Stimulated activated CD4-positive, alpha-beta T cell treated with anti-CD3 and anti-CD28 coated beads, Interleukin-1b, Interleukin-23, amount 100 ng/mL, for 24 hours (primary cell): ENCODE measurements at regions not wholly inside any gene's neighbourhood (a gene's known extent, or its start where the extent isn't known, plus 50 kb on each side); places are given as distances from the start of the nearest gene placed in this dataset.
"Not testable (repeated sequence)": the region's sequence is repeated elsewhere in the genome, so short reads cannot be mapped to it uniquely, and the experiment has no call there.

Source experiments
- DNase-seq, 4 experiments: peaks; one replicate each; pipeline ENCODE4 v3.0.0-alpha.2; 2020; ENCODE audit warnings: low read depth in 4 of 4, low spot score in 1 of 4

DNA sequence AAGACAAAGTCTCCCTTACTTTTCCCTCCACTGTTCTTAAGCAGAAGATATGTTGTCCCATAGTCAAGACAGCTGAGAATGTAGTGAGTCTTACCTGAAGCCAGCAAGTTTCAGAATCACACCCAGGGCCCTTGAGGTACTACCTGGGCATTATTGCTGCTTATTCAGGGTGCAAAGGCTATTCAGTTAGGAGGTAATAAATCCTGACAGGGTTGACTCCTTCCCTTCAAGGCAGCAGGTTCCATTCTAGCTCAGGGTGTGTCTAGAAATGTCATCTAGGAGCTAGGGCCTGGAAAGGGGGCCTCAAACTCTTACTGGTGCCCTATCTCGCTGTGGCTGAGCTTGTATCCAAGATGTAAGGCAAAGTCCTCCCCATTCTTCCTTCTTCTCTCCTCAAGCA lies 259.0 kb downstream of the FAT4 start:
- DNase-seq = no peak

- no peak for DNase-seq
Observed at GRCh38 chr4:125582302-125582701, 267.5 kb downstream of the FAT4 start.

DNA sequence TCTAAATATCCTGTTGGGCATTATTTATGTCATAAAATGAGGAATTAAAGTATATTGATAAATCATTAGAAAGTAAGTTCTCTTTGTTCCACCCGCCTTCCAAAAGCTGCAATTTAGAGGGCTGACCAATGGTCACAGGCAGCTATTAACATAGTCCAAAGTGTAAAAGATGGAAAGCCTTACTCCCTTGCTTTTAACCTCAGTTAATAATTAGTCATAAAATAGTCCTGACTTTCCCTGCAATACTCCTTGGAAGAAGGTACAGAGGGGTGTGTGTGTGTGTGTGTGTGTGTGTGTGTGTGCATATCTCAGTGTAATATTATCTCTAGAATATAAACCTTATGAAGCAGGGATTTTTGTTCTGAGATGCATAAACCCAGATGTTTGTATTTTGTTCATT lies 275.4 kb downstream of the FAT4 start:
- DNase-seq = no peak

GRCh38 chr4:125591290-125591689 lies 276.5 kb downstream of the FAT4 start:
- no peak for DNase-seq

GRCh38 chr4:125594056-125594602 lies 279.4 kb downstream of the FAT4 start:
- no peak for DNase-seq

GRCh38 chr4:125605926-125606325 lies 291.2 kb downstream of the FAT4 start:
- DNase-seq = not testable (repeated sequence)

DNA sequence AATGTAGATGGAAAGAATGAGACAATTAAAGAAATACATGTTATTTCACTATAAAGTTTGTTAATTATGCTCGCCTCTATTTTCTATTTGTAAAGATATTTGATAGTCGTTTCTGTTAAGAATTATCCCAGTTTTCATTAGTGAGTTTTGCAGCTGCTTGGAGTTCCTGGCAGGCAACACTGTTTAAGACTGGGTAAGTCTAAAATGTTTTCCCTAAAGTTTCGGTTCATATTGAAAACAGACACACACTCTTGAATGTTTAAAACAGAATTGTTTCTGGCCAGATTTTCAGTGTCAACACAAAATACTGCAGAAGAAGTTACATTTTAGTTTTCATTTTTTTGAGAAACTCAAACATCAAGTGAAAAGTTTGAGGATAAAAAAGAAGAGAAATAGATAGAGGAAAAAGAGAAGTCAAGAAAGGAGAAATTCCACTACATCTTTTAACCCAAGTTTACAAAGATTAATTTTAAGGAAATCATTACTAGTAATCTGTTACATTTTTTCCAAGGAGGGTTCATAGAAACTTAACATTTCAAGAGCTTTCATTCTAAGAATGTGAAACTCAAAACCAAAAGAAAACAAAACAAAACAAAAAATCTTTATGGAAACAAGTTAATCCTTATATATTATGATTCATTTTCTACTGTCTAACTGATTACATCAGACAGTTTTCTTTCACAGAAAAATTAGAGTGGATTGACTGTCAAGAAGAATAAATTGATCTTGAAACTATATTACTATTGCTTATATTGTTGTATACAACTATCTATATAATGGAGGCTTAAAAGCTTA lies 305.5 kb downstream of the FAT4 start:
- no peak for DNase-seq

DNA sequence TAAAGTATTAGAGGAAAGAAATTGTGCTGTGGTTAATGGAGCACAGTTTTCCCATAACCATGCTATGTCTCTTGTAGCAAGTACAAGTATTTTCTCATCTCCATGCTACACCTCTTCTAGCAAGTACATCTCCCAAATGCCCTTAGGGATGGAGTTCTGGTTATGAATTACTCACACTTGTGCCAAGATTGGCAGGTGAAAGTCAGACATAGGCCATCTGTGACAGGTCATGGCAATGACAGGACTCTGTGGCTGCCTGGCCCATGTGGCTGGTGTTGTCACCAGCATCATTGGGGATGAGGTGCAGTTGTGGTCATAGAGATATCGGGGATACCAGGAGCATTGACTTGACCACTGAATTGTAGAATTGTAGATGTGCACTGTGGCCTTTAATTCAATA lies 310.2 kb downstream of the FAT4 start:
- DNase-seq = no peak

- no peak for DNase-seq
Observed at GRCh38 chr4:125626946-125627345, 312.2 kb downstream of the FAT4 start.

GRCh38 chr4:125639182-125639621 lies 324.4 kb downstream of the FAT4 start:
- no peak for DNase-seq

DNA sequence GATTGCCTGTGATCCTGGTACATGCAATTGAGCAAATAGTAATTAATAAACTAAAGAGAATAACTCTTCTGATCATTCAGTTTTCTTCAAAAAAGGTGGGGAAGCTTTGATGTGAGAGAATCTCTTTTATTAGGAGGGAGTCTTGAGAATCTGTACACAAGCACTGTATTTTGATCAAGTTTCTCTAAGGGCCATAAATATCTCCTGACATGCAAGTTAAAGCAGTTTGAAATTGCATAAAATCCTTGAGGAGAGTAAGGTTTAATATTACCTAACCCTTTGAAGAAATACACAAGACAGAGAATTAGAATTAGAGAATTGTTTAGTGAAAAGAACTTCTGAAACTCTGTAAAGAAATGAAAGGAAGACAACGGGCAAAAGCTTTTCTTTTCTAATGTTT lies 326.9 kb downstream of the FAT4 start:
- no peak for DNase-seq

- DNase-seq = no peak
Observed at GRCh38 chr4:125642645-125643044, 327.9 kb downstream of the FAT4 start.

- DNase-seq = no peak
Observed at GRCh38 chr4:125649452-125649851, 334.7 kb downstream of the FAT4 start.

DNA sequence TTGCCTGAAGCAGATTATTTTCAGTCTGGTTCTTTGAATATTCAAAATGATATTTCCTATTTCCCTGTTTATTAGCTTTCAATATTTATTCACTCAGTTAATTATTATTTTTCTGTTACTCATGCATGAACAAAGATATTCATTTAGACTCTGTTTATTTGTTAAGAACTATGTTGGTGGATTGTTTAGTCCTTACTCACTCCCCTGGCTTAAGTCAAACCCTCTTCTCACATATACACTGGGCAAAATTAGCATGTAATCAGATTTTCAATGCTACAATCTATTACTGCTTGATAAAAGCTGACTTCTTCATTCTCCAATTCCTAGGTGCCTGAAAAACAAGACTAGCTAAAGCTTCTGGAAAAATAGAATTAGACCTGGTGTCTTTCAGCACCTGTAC lies 335.8 kb downstream of the FAT4 start:
- DNase-seq = no peak

DNA sequence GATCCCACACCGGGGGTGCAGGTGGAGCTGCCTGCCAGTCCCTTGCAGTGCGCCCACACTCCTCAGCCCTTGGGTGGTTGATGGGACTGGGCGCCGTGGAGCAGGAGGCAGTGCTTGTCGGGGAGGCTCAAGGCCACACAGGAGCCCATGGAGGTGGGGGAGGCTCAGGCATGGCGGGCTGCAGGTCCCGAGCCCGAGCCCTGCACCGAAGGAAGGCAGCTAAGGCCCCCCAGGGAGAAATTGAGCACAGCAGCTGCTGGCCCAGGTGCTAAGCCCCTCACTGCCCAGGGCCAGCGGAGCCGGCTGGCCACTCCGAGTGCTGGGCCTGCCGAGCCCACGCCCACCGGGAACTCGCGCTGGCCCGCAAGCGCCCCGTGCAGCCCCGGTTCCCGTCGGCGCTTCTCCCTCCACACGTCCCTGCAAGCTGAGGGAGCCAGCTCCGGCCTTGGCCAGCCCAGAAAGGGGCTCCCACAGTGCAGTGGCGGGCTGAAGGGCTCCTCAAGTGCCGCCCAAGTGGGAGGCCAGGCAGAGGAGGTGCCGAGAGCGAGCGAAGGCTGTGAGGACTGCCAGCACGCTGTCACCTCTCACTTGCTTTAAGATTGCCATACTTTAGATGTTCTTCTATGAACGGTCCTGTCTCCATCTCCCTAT lies 337.1 kb downstream of the FAT4 start:
- not testable (repeated sequence) for DNase-seq

- DNase-seq = no peak
Observed at GRCh38 chr4:125658773-125659172, 344.0 kb downstream of the FAT4 start.

DNA sequence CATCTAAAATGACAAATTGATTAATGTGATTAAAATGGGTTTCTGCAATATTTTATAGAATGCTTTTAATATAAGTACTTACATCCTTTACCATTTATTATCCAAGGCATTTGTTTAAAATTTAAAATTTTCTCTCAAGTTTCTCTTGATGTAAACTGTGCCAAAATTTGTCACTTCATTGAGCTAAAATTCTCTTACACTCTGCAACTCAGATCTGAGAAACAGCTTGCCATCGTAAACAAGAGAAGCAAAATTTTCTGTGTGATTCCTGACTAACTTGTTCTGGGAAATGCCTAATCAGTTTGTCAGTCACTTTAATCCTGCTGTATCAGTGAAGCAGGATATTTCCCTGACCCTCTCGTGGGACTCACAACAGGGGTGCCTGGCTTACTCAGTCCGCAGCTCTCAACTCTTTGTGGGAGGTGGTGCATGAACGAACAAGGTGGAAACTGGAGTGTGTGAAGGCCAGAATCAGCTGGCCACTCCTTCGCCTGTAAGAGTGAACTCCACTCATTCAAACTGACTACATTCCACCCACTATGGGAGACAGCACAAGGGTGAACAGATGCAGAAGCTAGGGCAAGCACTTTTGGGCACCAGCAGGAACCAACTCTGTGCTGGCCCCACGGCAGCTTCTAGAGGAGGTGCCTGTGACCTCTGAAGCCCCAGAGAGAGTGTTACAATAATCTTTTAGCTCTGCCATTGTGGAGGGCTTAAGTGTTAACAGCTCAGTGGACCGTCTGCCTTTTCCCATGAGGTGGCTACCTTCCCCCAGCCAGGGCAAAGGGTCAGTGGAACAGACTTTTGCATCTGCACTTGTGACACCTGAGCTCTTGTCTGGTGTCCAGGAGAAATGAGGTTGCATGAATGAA lies 349.4 kb downstream of the FAT4 start:
- no peak for DNase-seq

- no peak for DNase-seq
Observed at GRCh38 chr4:125666635-125667034, 351.9 kb downstream of the FAT4 start.

GRCh38 chr4:125676156-125676555 lies 361.4 kb downstream of the FAT4 start:
- DNase-seq = no peak

DNA sequence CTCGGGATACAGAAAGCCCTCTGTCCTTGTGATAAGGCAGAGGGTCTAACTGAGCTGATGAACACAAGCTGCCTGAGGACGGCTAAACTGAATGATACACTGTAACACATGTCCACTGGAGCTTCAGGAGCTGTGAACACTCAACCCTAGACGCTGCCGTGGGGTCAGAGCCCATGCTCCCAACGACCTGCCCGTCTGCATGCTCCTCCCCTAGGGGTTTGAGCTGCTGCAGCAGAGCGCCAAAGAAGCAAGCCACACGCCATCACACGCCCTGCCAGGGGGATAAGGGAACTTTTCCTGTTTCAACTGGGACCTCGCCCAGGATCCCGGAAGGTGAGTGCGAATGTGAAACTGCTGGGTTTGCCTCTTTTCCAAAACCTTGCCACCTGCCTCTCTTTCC lies 361.8 kb downstream of the FAT4 start:
- DNase-seq = no peak

DNA sequence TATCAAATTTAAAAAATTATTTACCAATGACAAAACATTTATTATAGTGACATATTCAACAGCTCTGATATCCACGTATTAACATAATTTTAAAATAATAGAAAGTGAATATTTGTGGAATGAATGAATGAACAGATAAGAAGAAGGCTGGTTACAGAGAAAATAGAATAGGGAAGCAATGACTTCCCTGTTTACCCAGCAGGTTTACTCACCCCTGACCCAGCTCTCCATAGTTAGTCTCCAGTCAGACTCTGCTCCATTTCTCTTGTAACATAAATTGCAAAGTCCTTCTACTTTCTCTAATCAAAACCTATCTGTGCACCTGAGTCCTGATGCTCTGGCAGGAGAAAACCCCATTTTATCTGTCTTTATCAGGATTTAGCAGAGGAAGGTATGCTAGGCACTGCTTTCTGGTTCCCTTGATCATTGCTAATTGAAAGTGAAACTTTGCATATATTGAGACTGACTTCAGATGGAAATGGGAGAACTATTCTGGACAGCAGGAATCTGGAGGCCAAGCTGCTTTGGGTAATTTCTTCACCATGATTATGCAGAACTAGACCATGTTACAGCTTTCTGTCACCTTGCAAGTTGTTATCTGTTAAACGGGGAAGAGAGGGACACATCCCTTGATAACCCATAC lies 363.0 kb downstream of the FAT4 start:
- no peak for DNase-seq
